ENCODE measurements at regions not wholly inside any gene's neighbourhood (a gene's known extent, or its start where the extent isn't known, plus 50 kb on each side); places are given as distances from the start of the nearest gene placed in this dataset.

- Mint-ChIP-seq H3K36me3 (ENCODE audit: insufficient read depth, unreplicated experiment) (no peaks in the 10 kb centered on the region), H3K27ac (ENCODE audit: low read depth, unreplicated experiment) (no peak overlapping the region), H3K4me3 (ENCODE audit: unreplicated experiment) (no peak overlapping the region), H3K9me3 (ENCODE audit: unreplicated experiment) (no peaks in the 10 kb centered on the region), H3K27me3 (ENCODE audit: insufficient read depth, unreplicated experiment) (no peaks in the 10 kb centered on the region), H3K4me1 (ENCODE audit: insufficient read depth, unreplicated experiment) (no peaks in the 10 kb centered on the region)
- POLR2A ChIA-PET = interaction anchor here (1.1 kb wide), 1 partner anchor 9 kb away, joined by 3 read pairs; no protein-coding TSS in a partner anchor
- no peak for DNase-seq (ENCODE audit: unreplicated experiment)
- no peak for TF ChIP-seq CTCF (IDR thresholded peaks at IDR 0.05; ENCODE audit: unreplicated experiment)
- intact Hi-C loops (cut with micrococcal nuclease) = no loop called here
- CTCF ChIA-PET = interaction anchor here (1.0 kb wide), 1 partner anchor 15 kb away, joined by 5 read pairs; no protein-coding TSS in a partner anchor
- BruUV-seq (replicated peaks) = no TSS peak
Observed at GRCh38 chr10:52472406-52473146, 158.5 kb downstream of the DKK1 start.

GRCh38 chr10:52474265-52474664, 160.2 kb downstream of the DKK1 start:
- H3K27ac Mint-ChIP-seq (ENCODE audit: low read depth, unreplicated experiment) = no peak overlapping the region
- ChIA-PET POLR2A (interaction anchor here (0.6 to 1.1 kb wide), 2 partner anchors 7 to 12 kb away, joined by 3 to 6 read pairs; no protein-coding TSS in a partner anchor), CTCF (interaction anchor here (0.6 to 1.3 kb wide), 3 partner anchors 10 to 148 kb away, joined by 4 to 5 read pairs (median 4); no protein-coding TSS in a partner anchor)
- no peaks in the 10 kb centered on the region for H3K27me3 Mint-ChIP-seq (ENCODE audit: insufficient read depth, unreplicated experiment)
- H3K9me3 Mint-ChIP-seq (ENCODE audit: unreplicated experiment) = no peaks in the 10 kb centered on the region
- no peak for DNase-seq (ENCODE audit: unreplicated experiment)
- H3K36me3 Mint-ChIP-seq (ENCODE audit: insufficient read depth, unreplicated experiment) = no peaks in the 10 kb centered on the region
- no TSS peak for BruUV-seq (replicated peaks)
- intact Hi-C loops (cut with micrococcal nuclease) = no loop called here
- no peak overlapping the region for H3K4me3 Mint-ChIP-seq (ENCODE audit: unreplicated experiment)
- no peak for TF ChIP-seq CTCF (IDR thresholded peaks at IDR 0.05; ENCODE audit: unreplicated experiment)
- H3K4me1 Mint-ChIP-seq (ENCODE audit: insufficient read depth, unreplicated experiment) = no peaks in the 10 kb centered on the region

GRCh38 chr10:52477305-52477704, 163.2 kb downstream of the DKK1 start:
- H3K4me3 Mint-ChIP-seq (ENCODE audit: unreplicated experiment) = no peak overlapping the region
- H3K27ac Mint-ChIP-seq (ENCODE audit: low read depth, unreplicated experiment) = no peak overlapping the region
- ChIA-PET CTCF (interaction anchor here (0.6 to 0.7 kb wide), 2 partner anchors 12 to 165 kb away, joined by 3 read pairs; no protein-coding TSS in a partner anchor), POLR2A (interaction anchor here (0.7 kb wide), 1 partner anchor 118 kb away, joined by 3 read pairs; no protein-coding TSS in a partner anchor)
- no peak for TF ChIP-seq CTCF (IDR thresholded peaks at IDR 0.05; ENCODE audit: unreplicated experiment)
- intact Hi-C loops (cut with micrococcal nuclease) = no loop called here
- H3K9me3 Mint-ChIP-seq (ENCODE audit: unreplicated experiment) = no peaks in the 10 kb centered on the region
- no TSS peak for BruUV-seq (replicated peaks)
- DNase-seq (ENCODE audit: unreplicated experiment) = no peak
- H3K27me3 Mint-ChIP-seq (ENCODE audit: insufficient read depth, unreplicated experiment) = no peaks in the 10 kb centered on the region
- peaks cover 5% of the 10 kb centered on the region for H3K36me3 Mint-ChIP-seq (ENCODE audit: insufficient read depth, unreplicated experiment)
- H3K4me1 Mint-ChIP-seq (ENCODE audit: insufficient read depth, unreplicated experiment) = no peaks in the 10 kb centered on the region

GRCh38 chr10:52479567-52479966, 165.5 kb downstream of the DKK1 start:
- ChIA-PET CTCF (interaction anchor here (0.6 kb wide), 1 partner anchor 172 kb away, joined by 3 read pairs; no protein-coding TSS in a partner anchor), POLR2A (no interaction called here)
- BruUV-seq (replicated peaks) = no TSS peak
- Mint-ChIP-seq H3K27me3 (ENCODE audit: insufficient read depth, unreplicated experiment) (no peaks in the 10 kb centered on the region), H3K9me3 (ENCODE audit: unreplicated experiment) (no peaks in the 10 kb centered on the region), H3K4me1 (ENCODE audit: insufficient read depth, unreplicated experiment) (no peaks in the 10 kb centered on the region), H3K36me3 (ENCODE audit: insufficient read depth, unreplicated experiment) (peaks cover 5% of the 10 kb centered on the region), H3K4me3 (ENCODE audit: unreplicated experiment) (no peak overlapping the region), H3K27ac (ENCODE audit: low read depth, unreplicated experiment) (no peak overlapping the region)
- DNase-seq (ENCODE audit: unreplicated experiment) = peak; percentile 49
- intact Hi-C loops (cut with micrococcal nuclease) = no loop called here
- no peak for TF ChIP-seq CTCF (IDR thresholded peaks at IDR 0.05; ENCODE audit: unreplicated experiment)

All from MCF 10A (cell line).